ENCODE measurements at regions not wholly inside any gene's neighbourhood (a gene's known extent, or its start where the extent isn't known, plus 50 kb on each side); places are given as distances from the start of the nearest gene placed in this dataset.

DNA sequence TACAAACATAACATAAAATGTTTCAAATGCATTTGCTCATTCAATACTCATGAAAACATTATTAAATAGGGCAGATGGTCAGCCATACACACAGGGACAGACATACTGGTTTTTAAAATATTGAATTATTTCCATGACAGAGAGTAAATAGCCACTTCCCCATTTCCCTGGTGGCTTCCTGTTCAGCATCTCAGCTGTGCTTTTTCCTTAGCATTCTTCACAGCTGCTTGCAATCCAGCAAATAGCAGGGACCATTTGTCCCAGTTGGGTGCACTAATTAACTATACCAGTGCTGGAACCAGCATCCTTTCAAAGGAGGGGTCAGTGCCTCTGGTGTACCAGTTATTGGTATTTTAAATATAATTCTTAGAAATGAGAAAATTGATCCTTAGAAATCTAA is 964.7 kb downstream of the RAB28 start:
- Histone ChIP-seq H3K4me3 (ENCODE audit: low read depth, low read length) (no peak overlapping the region), H3K9me3 (ENCODE audit: control insufficient read depth, insufficient read depth, low read depth, low read length) (no peaks in the 10 kb centered on the region), H3K4me1 (ENCODE audit: control insufficient read depth, insufficient read depth, low read length) (no peaks in the 10 kb centered on the region), H3K27ac (ENCODE audit: extremely low read depth, low read depth, low read length) (no peak overlapping the region), H3K36me3 (ENCODE audit: control insufficient read depth in 2 of 2, insufficient read depth in 1 of 2, low read length in 2 of 2) (no peaks in the 10 kb centered on the region)
- CTCF ChIA-PET: no interaction called here
- POLR2A ChIA-PET: no interaction called here
- TF ChIP-seq PATZ1 (tag by site-specific recombination; IDR thresholded peaks at IDR 0.05) (no peak), ZNF664 (tag by site-specific recombination; IDR thresholded peaks at IDR 0.05) (no peak), ZNF433 (tag by site-specific recombination; IDR thresholded peaks at IDR 0.05; ENCODE audit: low read depth) (no peak), REPIN1 (tag by site-specific recombination; IDR thresholded peaks at IDR 0.05; ENCODE audit: low read depth) (no peak), ZNF140 (tag by site-specific recombination; IDR thresholded peaks at IDR 0.05) (no peak), ZNF677 (tag by site-specific recombination; IDR thresholded peaks at IDR 0.05) (no peak), MEIS1 (CRISPR knock-in tag; IDR thresholded peaks at IDR 0.05; ENCODE audit: borderline replicate concordance) (no peak), ZNF610 (tag by site-specific recombination; IDR thresholded peaks at IDR 0.05; ENCODE audit: borderline replicate concordance) (no peak), ZFP3 (tag by site-specific recombination; IDR thresholded peaks at IDR 0.05; ENCODE audit: low read depth) (no peak), ZNF391 (tag by site-specific recombination; IDR thresholded peaks at IDR 0.05; ENCODE audit: borderline replicate concordance, low read depth) (no peak), ZNF558 (tag by site-specific recombination; IDR thresholded peaks at IDR 0.05) (no peak), ZSCAN30 (tag by site-specific recombination; IDR thresholded peaks at IDR 0.05) (no peak), ZNF157 (tag by site-specific recombination; IDR thresholded peaks at IDR 0.05) (no peak), ZNF658 (tag by site-specific recombination; IDR thresholded peaks at IDR 0.05) (no peak), ZNF629 (tag by site-specific recombination; IDR thresholded peaks at IDR 0.05) (no peak), ZNF707 (tag by site-specific recombination; IDR thresholded peaks at IDR 0.05) (no peak), ZNF544 (tag by site-specific recombination; IDR thresholded peaks at IDR 0.05) (no peak)

- no peaks in the 10 kb centered on the region for H3K36me3 ChIP-seq (ENCODE audit: control insufficient read depth in 2 of 2, insufficient read depth in 1 of 2, low read length in 2 of 2)
- ChIA-PET CTCF (no interaction called here), POLR2A (no interaction called here)
- H3K9me3 ChIP-seq (ENCODE audit: control insufficient read depth, insufficient read depth, low read depth, low read length): no peaks in the 10 kb centered on the region
- H3K4me1 ChIP-seq (ENCODE audit: control insufficient read depth, insufficient read depth, low read length): no peaks in the 10 kb centered on the region
- H3K4me3 ChIP-seq (ENCODE audit: low read depth, low read length): no peak overlapping the region
- no peak for TF ChIP-seq ZNF677 (tag by site-specific recombination; IDR thresholded peaks at IDR 0.05)
- H3K27ac ChIP-seq (ENCODE audit: extremely low read depth, low read depth, low read length): no peak overlapping the region
These were observed 976.2 kb downstream of the RAB28 start for GRCh38 chr4:12507868-12508481.

- Histone ChIP-seq H3K36me3 (ENCODE audit: control insufficient read depth in 2 of 2, insufficient read depth in 1 of 2, low read length in 2 of 2) (no peaks in the 10 kb centered on the region), H3K4me1 (ENCODE audit: control insufficient read depth, insufficient read depth, low read length) (no peaks in the 10 kb centered on the region), H3K9me3 (ENCODE audit: control insufficient read depth, insufficient read depth, low read depth, low read length) (no peaks in the 10 kb centered on the region), H3K4me3 (ENCODE audit: low read depth, low read length) (no peak overlapping the region), H3K27ac (ENCODE audit: extremely low read depth, low read depth, low read length) (no peak overlapping the region)
- ChIA-PET POLR2A (no interaction called here), CTCF (no interaction called here)
- TF ChIP-seq ZNF571 (tag by site-specific recombination; IDR thresholded peaks at IDR 0.05) (no peak), ZBTB48 (tag by site-specific recombination; IDR thresholded peaks at IDR 0.05) (no peak), ZNF692 (tag by site-specific recombination; IDR thresholded peaks at IDR 0.05) (no peak), ZNF138 (tag by site-specific recombination; IDR thresholded peaks at IDR 0.05; ENCODE audit: borderline replicate concordance) (no peak)
These were observed 983.7 kb downstream of the RAB28 start for GRCh38 chr4:12500409-12500808.
